Uterus (tissue), 3 donors: ENCODE measurements at regions not wholly inside any gene's neighbourhood (a gene's known extent, or its start where the extent isn't known, plus 50 kb on each side); places are given as distances from the start of the nearest gene placed in this dataset.

Experiments used
- DNase-seq, 2 donors: peaks; one replicate each; pipeline ENCODE4 v3.0.0-alpha.2; 2019 to 2020
- H3K27ac ChIP-seq, 2 donors: fragments of 200-600 bp; sonication (generic); 1 replicate in 1 of 2; 2 replicates in 1 of 2; pipeline ENCODE4 v1.5.1; 2016 to 2018
- H3K27me3 ChIP-seq, 2 donors: fragments of 200-600 bp; sonication (generic); one replicate each; pipeline ENCODE4 v1.5.1; 2018 to 2019; ENCODE audit warnings: control low read depth in 1 of 2
- H3K36me3 ChIP-seq, 2 donors: fragments of 200-600 bp; sonication (generic); one replicate each; pipeline ENCODE4 v1.5.1; 2019; ENCODE audit warnings: control low read depth in 1 of 2
- H3K4me1 ChIP-seq, 2 donors: fragments of 200-600 bp; sonication (generic); one replicate each; pipeline ENCODE4 v1.5.1; 2018 to 2019; ENCODE audit warnings: control low read depth in 1 of 2
- H3K4me3 ChIP-seq, 2 donors: fragments of 200-600 bp; sonication (generic); 1 replicate in 1 of 2; 2 replicates in 1 of 2; pipeline ENCODE4 v1.5.1; 2018 to 2019; ENCODE audit warnings: mild to moderate bottlenecking in 1 of 2
- H3K9me3 ChIP-seq, 2 donors: fragments of 200-600 bp; sonication (generic); one replicate each; pipeline ENCODE4 v1.5.1; 2019; ENCODE audit warnings: control low read depth in 1 of 2
- CTCF ChIP-seq, 4 experiments: fragments of 200-600 bp in 2 of 4; fragments of 450-650 bp in 2 of 4; sonication (generic) in 2 of 4; IDR thresholded peaks; one replicate each; pipeline ENCODE4 v1.5.1; 2016 to 2019; ENCODE audit warnings: antibody characterized with exemption in 4 of 4, mild to moderate bottlenecking in 2 of 4, moderate library complexity in 1 of 4
- POLR2A ChIP-seq, 2 donors: fragments of 450-650 bp; IDR thresholded peaks; one replicate each; pipeline ENCODE4 v1.6.1; 2016; ENCODE audit warnings: antibody characterized with exemption in 2 of 2, mild to moderate bottlenecking in 1 of 2, moderate library complexity in 1 of 2
- intact Hi-C: fragments of 100-400 bp; cut with DNase I; formaldehyde crosslinking; loops from one replicate; pipeline ENCODE4 v1.15.1; 2023; ENCODE audit warnings: low total_unique reads
- donor health status: DM: yes; HTN: yes; CAD: no.

- intact Hi-C loops = no loop called here
- TF ChIP-seq CTCF (IDR thresholded peaks at IDR 0.05) = no peak
- H3K36me3 ChIP-seq = no peaks in the 10 kb centered on the region
- H3K27ac ChIP-seq = no peak overlapping the region
- no peak overlapping the region for H3K4me3 ChIP-seq
- H3K9me3 ChIP-seq = no peaks in the 10 kb centered on the region
- DNase-seq = no peak
- no peaks in the 10 kb centered on the region for H3K27me3 ChIP-seq
- no peaks in the 10 kb centered on the region for H3K4me1 ChIP-seq
Observed at GRCh38 chr6:50270415-50270814, 220.7 kb upstream of the DEFB112 start.

- no peak for DNase-seq
- Histone ChIP-seq H3K9me3 (no peaks in the 10 kb centered on the region), H3K36me3 (no peaks in the 10 kb centered on the region), H3K4me3 (no peak overlapping the region), H3K27ac (no peak overlapping the region), H3K27me3 (no peaks in the 10 kb centered on the region), H3K4me1 (no peaks in the 10 kb centered on the region)
- TF ChIP-seq CTCF (IDR thresholded peaks at IDR 0.05) (no peak), POLR2A (IDR thresholded peaks at IDR 0.05) (no peak)
- intact Hi-C loops = no loop called here
Observed at GRCh38 chr6:50271266-50271665, 221.5 kb upstream of the DEFB112 start.

GRCh38 chr6:50271817-50272216 lies 222.1 kb upstream of the DEFB112 start:
- no peak overlapping the region for H3K27ac ChIP-seq
- no peaks in the 10 kb centered on the region for H3K27me3 ChIP-seq
- no peak overlapping the region for H3K4me3 ChIP-seq
- DNase-seq = no peak
- TF ChIP-seq POLR2A (IDR thresholded peaks at IDR 0.05) = no peak
- TF ChIP-seq CTCF (IDR thresholded peaks at IDR 0.05) = no peak
- no peaks in the 10 kb centered on the region for H3K4me1 ChIP-seq
- H3K9me3 ChIP-seq = no peaks in the 10 kb centered on the region
- intact Hi-C loops = no loop called here
- no peaks in the 10 kb centered on the region for H3K36me3 ChIP-seq

- Histone ChIP-seq H3K4me1 (no peaks in the 10 kb centered on the region), H3K9me3 (no peaks in the 10 kb centered on the region), H3K36me3 (no peaks in the 10 kb centered on the region), H3K4me3 (no peak overlapping the region), H3K27ac (no peak overlapping the region), H3K27me3 (no peaks in the 10 kb centered on the region)
- no peak for TF ChIP-seq POLR2A (IDR thresholded peaks at IDR 0.05)
- no peak for TF ChIP-seq CTCF (IDR thresholded peaks at IDR 0.05)
- DNase-seq = no peak
- intact Hi-C loops = no loop called here
Observed at GRCh38 chr6:50272611-50273010, 222.9 kb upstream of the DEFB112 start.

GRCh38 chr6:50276771-50277261 lies 227.1 kb upstream of the DEFB112 start:
- DNase-seq = no peak
- TF ChIP-seq POLR2A (IDR thresholded peaks at IDR 0.05) (no peak), CTCF (IDR thresholded peaks at IDR 0.05) (no peak)
- Histone ChIP-seq H3K4me1 (no peaks in the 10 kb centered on the region), H3K27ac (no peak overlapping the region), H3K9me3 (no peaks in the 10 kb centered on the region), H3K36me3 (no peaks in the 10 kb centered on the region), H3K4me3 (no peak overlapping the region), H3K27me3 (no peaks in the 10 kb centered on the region)
- intact Hi-C loops = no loop called here
